Smooth muscle cell (in vitro differentiated cells): ENCODE measurements at regions not wholly inside any gene's neighbourhood (a gene's known extent, or its start where the extent isn't known, plus 50 kb on each side); places are given as distances from the start of the nearest gene placed in this dataset.

ENCODE experiments used
- DNase-seq: peaks from one replicate; lab custom pipeline; 2025; ENCODE audit not compliant: unreplicated experiment; lab: John Stamatoyannopoulos, UW
- H2AFZ ChIP-seq: fragments of 200-600 bp; sonication (generic); 2 replicates; pipeline ENCODE4 v1.6.0; 2016; ENCODE audit warnings: antibody characterized with exemption, low read depth, mild to moderate bottlenecking
- H3F3A ChIP-seq: fragments of 200-600 bp; sonication (generic); 2 replicates; pipeline ENCODE4 v1.6.0; 2017; ENCODE audit warnings: antibody characterized with exemption, low read depth
- H3K27ac ChIP-seq: fragments of 200-600 bp; sonication (generic); 2 replicates; pipeline ENCODE4 v1.5.1; 2016; ENCODE audit warnings: low read depth, mild to moderate bottlenecking
- H3K27me3 ChIP-seq: fragments of 200-600 bp; sonication (generic); 2 replicates; pipeline ENCODE4 v1.6.1; 2016; ENCODE audit warnings: low read depth, mild to moderate bottlenecking
- H3K36me3 ChIP-seq: fragments of 200-600 bp; sonication (generic); 2 replicates; pipeline ENCODE4 v1.5.1; 2016; ENCODE audit warnings: low read depth
- H3K4me1 ChIP-seq: fragments of 200-600 bp; sonication (generic); 2 replicates; pipeline ENCODE4 v1.5.1; 2016; ENCODE audit warnings: low read depth
- H3K4me2 ChIP-seq: fragments of 200-600 bp; sonication (generic); 2 replicates; pipeline ENCODE4 v1.6.0; 2016; ENCODE audit warnings: mild to moderate bottlenecking
- H3K4me3 ChIP-seq: fragments of 200-600 bp; sonication (generic); 2 replicates; pipeline ENCODE4 v1.5.1; 2016; ENCODE audit warnings: mild to moderate bottlenecking
- H3K79me2 ChIP-seq: fragments of 200-600 bp; sonication (generic); 2 replicates; pipeline ENCODE4 v1.6.0; 2016; ENCODE audit warnings: low read depth, mild to moderate bottlenecking
- H3K9ac ChIP-seq: fragments of 200-600 bp; sonication (generic); 2 replicates; pipeline ENCODE4 v1.6.0; 2016; ENCODE audit warnings: low read depth
- H3K9me3 ChIP-seq: fragments of 200-600 bp; sonication (generic); replicated peaks from 2 replicates; pipeline ENCODE4 v1.5.1; 2016; ENCODE audit warnings: low read depth
- H4K20me1 ChIP-seq: fragments of 200-600 bp; sonication (generic); 2 replicates; pipeline ENCODE4 v1.6.0; 2016; ENCODE audit warnings: low read depth
- WGBS: methylation state at CpG from one replicate; pipeline ENCODE4 v1.1.7; 2016; ENCODE audit warnings: low lambda C conversion rate; 5-methylcytosine and 5-hydroxymethylcytosine counted together
- TF ChIP-seq, protein P1 (sequence below): fragments of 200-600 bp; sonication (generic); IDR thresholded peaks from 2 replicates; pipeline ENCODE4 v1.5.1; 2017; ENCODE audit warnings: borderline replicate concordance, mild to moderate bottlenecking, antibody characterized with exemption; ENCODE audit not compliant: insufficient read depth, poor library complexity, severe bottlenecking

DNA sequence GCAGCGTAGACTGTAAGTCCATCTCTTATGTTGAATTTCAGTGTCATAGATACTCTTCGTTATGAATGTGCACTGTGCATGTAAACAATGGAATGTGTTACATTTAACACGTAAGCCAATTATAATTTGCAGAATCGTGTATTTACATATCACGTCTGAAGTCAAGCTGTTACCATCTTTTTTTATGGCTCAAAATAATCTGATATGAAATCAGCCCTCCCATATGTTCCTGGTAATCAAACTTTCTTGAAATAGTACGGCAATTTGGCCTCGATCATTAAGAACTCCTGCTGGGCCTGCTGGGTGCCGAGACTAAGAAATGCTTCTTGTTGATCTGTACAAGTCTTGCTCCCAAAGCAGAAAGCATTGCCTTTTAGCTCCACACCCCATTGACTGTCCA is 89.6 kb upstream of the DOK5 start:
- no peak overlapping the region for H3K9ac ChIP-seq
- H3K4me2 ChIP-seq: no peak overlapping the region
- H3K27me3 ChIP-seq: no peaks in the 10 kb centered on the region
- no peak overlapping the region for H3K4me3 ChIP-seq
- H3K27ac ChIP-seq: no peak overlapping the region
- 95% methylated on average over 8 of the region's 8 CpGs for WGBS
- H4K20me1 ChIP-seq: no peaks in the 10 kb centered on the region
- TF ChIP-seq, protein P1, sequence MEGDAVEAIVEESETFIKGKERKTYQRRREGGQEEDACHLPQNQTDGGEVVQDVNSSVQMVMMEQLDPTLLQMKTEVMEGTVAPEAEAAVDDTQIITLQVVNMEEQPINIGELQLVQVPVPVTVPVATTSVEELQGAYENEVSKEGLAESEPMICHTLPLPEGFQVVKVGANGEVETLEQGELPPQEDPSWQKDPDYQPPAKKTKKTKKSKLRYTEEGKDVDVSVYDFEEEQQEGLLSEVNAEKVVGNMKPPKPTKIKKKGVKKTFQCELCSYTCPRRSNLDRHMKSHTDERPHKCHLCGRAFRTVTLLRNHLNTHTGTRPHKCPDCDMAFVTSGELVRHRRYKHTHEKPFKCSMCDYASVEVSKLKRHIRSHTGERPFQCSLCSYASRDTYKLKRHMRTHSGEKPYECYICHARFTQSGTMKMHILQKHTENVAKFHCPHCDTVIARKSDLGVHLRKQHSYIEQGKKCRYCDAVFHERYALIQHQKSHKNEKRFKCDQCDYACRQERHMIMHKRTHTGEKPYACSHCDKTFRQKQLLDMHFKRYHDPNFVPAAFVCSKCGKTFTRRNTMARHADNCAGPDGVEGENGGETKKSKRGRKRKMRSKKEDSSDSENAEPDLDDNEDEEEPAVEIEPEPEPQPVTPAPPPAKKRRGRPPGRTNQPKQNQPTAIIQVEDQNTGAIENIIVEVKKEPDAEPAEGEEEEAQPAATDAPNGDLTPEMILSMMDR: no peak
- H3K79me2 ChIP-seq: no peaks in the 10 kb centered on the region
- no peaks in the 10 kb centered on the region for H3K9me3 ChIP-seq
- no peaks in the 10 kb centered on the region for H3K36me3 ChIP-seq
- DNase-seq: no peak
- H2AFZ ChIP-seq: no peak overlapping the region
- peaks cover 8% of the 10 kb centered on the region for H3K4me1 ChIP-seq
- H3F3A ChIP-seq: no peaks in the 10 kb centered on the region

- H3K9ac ChIP-seq: no peak overlapping the region
- no peak overlapping the region for H2AFZ ChIP-seq
- H3K9me3 ChIP-seq: no peaks in the 10 kb centered on the region
- no peaks in the 10 kb centered on the region for H3K36me3 ChIP-seq
- no peaks in the 10 kb centered on the region for H3F3A ChIP-seq
- no peak for DNase-seq
- 82% methylated on average over 9 of the region's 9 CpGs for WGBS
- no peak overlapping the region for H3K27ac ChIP-seq
- H4K20me1 ChIP-seq: no peaks in the 10 kb centered on the region
- peaks cover 8% of the 10 kb centered on the region for H3K4me1 ChIP-seq
- no peak overlapping the region for H3K4me2 ChIP-seq
- H3K79me2 ChIP-seq: no peaks in the 10 kb centered on the region
- H3K27me3 ChIP-seq: no peaks in the 10 kb centered on the region
- H3K4me3 ChIP-seq: no peak overlapping the region
- TF ChIP-seq, protein P1: no peak
Observed at GRCh38 chr20:54389596-54390280, 85.7 kb upstream of the DOK5 start.

GRCh38 chr20:54397292-54398140 is 77.9 kb upstream of the DOK5 start:
- no peak overlapping the region for H3K4me2 ChIP-seq
- DNase-seq: no peak
- no peak overlapping the region for H3K27ac ChIP-seq
- H3K36me3 ChIP-seq: no peaks in the 10 kb centered on the region
- H3F3A ChIP-seq: no peaks in the 10 kb centered on the region
- no peak overlapping the region for H3K9ac ChIP-seq
- no peaks in the 10 kb centered on the region for H4K20me1 ChIP-seq
- WGBS: 74% methylated on average over 3 of the region's 3 CpGs
- H3K79me2 ChIP-seq: no peaks in the 10 kb centered on the region
- H3K9me3 ChIP-seq: no peaks in the 10 kb centered on the region
- no peak overlapping the region for H2AFZ ChIP-seq
- H3K4me3 ChIP-seq: no peak overlapping the region
- no peaks in the 10 kb centered on the region for H3K4me1 ChIP-seq
- TF ChIP-seq, protein P1: no peak
- H3K27me3 ChIP-seq: no peaks in the 10 kb centered on the region

- no peak for DNase-seq
- H3F3A ChIP-seq: no peaks in the 10 kb centered on the region
- no peaks in the 10 kb centered on the region for H3K4me1 ChIP-seq
- no peaks in the 10 kb centered on the region for H3K9me3 ChIP-seq
- WGBS: 97% methylated on average over 5 of the region's 5 CpGs
- H3K4me3 ChIP-seq: no peak overlapping the region
- no peak overlapping the region for H2AFZ ChIP-seq
- TF ChIP-seq, protein P1: no peak
- no peaks in the 10 kb centered on the region for H3K36me3 ChIP-seq
- no peak overlapping the region for H3K4me2 ChIP-seq
- H3K27me3 ChIP-seq: no peaks in the 10 kb centered on the region
- H3K9ac ChIP-seq: no peak overlapping the region
- H3K79me2 ChIP-seq: no peaks in the 10 kb centered on the region
- H3K27ac ChIP-seq: no peak overlapping the region
- no peaks in the 10 kb centered on the region for H4K20me1 ChIP-seq
Observed at GRCh38 chr20:54398814-54399213, 76.6 kb upstream of the DOK5 start.
